GM12878 (cell line): ENCODE measurements at regions not wholly inside any gene's neighbourhood (a gene's known extent, or its start where the extent isn't known, plus 50 kb on each side); places are given as distances from the start of the nearest gene placed in this dataset.

ENCODE experiments used
- CREB1 ChIP-seq: IDR thresholded peaks from 2 replicates; pipeline ENCODE4 v1.6.1; 2012; ENCODE audit warnings: low read depth, mild to moderate bottlenecking, inconsistent platforms
- PAX8 ChIP-seq: fragments of 450-650 bp; IDR thresholded peaks from 2 replicates; pipeline ENCODE4 v1.6.1; 2017; ENCODE audit warnings: mild to moderate bottlenecking, moderate library complexity
- SREBF2 ChIP-seq: IDR thresholded peaks from 2 replicates; pipeline ENCODE4 v1.6.1; 2012; ENCODE audit warnings: mild to moderate bottlenecking, low read length
- SRF ChIP-seq, 2 experiments: IDR thresholded peaks; 2 replicates each; pipeline ENCODE4 v1.6.1; 2011; ENCODE audit warnings: low read depth in 2 of 2, low read length in 2 of 2, mild to moderate bottlenecking in 1 of 2, moderate library complexity in 1 of 2
- TCF7 ChIP-seq: IDR thresholded peaks from 2 replicates; pipeline ENCODE4 v1.6.1; 2014; ENCODE audit warnings: antibody characterized with exemption, borderline replicate concordance
- TF ChIP-seq, protein P1 (sequence below): IDR thresholded peaks from 2 replicates; pipeline ENCODE4 v1.6.1; 2012; ENCODE audit warnings: improper control_type of control experiment, low read depth, low read length; ENCODE audit not compliant: insufficient replicate concordance
- TF ChIP-seq, protein P2 (sequence below): fragments of 450-650 bp; IDR thresholded peaks from 2 replicates; pipeline ENCODE4 v1.6.1; 2014; ENCODE audit warnings: mild to moderate bottlenecking
- TF ChIP-seq, protein P3 (sequence below): fragments of 450-650 bp; formaldehyde crosslinking; IDR thresholded peaks from 2 replicates; pipeline ENCODE4 v1.4.0; 2020; ENCODE audit warnings: mild to moderate bottlenecking, moderate library complexity

DNA sequence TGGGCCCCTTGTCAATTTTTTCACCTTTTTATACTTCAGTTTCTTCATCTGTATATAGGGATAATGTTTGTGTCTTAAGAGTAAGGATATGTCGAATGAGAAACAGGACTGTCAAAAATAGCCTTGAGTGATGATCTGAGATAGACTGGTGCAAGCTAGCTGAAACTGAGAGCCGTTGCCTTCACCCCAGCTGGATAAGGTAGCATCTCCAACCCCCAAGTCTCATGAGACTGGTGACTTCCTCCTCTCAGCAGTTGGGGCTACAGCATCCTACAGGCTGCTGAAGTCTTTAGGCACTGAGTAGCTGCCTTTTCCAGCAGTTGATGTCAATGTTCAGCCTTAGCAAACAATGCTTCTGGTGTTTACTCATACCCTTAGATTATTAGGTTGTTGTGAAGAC lies 330.2 kb downstream of the OSTF1 start (continued):
- TF ChIP-seq, protein P1, sequence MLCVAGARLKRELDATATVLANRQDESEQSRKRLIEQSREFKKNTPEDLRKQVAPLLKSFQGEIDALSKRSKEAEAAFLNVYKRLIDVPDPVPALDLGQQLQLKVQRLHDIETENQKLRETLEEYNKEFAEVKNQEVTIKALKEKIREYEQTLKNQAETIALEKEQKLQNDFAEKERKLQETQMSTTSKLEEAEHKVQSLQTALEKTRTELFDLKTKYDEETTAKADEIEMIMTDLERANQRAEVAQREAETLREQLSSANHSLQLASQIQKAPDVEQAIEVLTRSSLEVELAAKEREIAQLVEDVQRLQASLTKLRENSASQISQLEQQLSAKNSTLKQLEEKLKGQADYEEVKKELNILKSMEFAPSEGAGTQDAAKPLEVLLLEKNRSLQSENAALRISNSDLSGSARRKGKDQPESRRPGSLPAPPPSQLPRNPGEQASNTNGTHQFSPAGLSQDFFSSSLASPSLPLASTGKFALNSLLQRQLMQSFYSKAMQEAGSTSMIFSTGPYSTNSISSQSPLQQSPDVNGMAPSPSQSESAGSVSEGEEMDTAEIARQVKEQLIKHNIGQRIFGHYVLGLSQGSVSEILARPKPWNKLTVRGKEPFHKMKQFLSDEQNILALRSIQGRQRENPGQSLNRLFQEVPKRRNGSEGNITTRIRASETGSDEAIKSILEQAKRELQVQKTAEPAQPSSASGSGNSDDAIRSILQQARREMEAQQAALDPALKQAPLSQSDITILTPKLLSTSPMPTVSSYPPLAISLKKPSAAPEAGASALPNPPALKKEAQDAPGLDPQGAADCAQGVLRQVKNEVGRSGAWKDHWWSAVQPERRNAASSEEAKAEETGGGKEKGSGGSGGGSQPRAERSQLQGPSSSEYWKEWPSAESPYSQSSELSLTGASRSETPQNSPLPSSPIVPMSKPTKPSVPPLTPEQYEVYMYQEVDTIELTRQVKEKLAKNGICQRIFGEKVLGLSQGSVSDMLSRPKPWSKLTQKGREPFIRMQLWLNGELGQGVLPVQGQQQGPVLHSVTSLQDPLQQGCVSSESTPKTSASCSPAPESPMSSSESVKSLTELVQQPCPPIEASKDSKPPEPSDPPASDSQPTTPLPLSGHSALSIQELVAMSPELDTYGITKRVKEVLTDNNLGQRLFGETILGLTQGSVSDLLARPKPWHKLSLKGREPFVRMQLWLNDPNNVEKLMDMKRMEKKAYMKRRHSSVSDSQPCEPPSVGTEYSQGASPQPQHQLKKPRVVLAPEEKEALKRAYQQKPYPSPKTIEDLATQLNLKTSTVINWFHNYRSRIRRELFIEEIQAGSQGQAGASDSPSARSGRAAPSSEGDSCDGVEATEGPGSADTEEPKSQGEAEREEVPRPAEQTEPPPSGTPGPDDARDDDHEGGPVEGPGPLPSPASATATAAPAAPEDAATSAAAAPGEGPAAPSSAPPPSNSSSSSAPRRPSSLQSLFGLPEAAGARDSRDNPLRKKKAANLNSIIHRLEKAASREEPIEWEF = no peak
- TF ChIP-seq SREBF2 = no peak
- no peak for TF ChIP-seq PAX8
- no peak for TF ChIP-seq CREB1
- TF ChIP-seq, protein P2, sequence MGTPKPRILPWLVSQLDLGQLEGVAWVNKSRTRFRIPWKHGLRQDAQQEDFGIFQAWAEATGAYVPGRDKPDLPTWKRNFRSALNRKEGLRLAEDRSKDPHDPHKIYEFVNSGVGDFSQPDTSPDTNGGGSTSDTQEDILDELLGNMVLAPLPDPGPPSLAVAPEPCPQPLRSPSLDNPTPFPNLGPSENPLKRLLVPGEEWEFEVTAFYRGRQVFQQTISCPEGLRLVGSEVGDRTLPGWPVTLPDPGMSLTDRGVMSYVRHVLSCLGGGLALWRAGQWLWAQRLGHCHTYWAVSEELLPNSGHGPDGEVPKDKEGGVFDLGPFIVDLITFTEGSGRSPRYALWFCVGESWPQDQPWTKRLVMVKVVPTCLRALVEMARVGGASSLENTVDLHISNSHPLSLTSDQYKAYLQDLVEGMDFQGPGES = no peak
- no peak for TF ChIP-seq TCF7
- TF ChIP-seq, protein P3, sequence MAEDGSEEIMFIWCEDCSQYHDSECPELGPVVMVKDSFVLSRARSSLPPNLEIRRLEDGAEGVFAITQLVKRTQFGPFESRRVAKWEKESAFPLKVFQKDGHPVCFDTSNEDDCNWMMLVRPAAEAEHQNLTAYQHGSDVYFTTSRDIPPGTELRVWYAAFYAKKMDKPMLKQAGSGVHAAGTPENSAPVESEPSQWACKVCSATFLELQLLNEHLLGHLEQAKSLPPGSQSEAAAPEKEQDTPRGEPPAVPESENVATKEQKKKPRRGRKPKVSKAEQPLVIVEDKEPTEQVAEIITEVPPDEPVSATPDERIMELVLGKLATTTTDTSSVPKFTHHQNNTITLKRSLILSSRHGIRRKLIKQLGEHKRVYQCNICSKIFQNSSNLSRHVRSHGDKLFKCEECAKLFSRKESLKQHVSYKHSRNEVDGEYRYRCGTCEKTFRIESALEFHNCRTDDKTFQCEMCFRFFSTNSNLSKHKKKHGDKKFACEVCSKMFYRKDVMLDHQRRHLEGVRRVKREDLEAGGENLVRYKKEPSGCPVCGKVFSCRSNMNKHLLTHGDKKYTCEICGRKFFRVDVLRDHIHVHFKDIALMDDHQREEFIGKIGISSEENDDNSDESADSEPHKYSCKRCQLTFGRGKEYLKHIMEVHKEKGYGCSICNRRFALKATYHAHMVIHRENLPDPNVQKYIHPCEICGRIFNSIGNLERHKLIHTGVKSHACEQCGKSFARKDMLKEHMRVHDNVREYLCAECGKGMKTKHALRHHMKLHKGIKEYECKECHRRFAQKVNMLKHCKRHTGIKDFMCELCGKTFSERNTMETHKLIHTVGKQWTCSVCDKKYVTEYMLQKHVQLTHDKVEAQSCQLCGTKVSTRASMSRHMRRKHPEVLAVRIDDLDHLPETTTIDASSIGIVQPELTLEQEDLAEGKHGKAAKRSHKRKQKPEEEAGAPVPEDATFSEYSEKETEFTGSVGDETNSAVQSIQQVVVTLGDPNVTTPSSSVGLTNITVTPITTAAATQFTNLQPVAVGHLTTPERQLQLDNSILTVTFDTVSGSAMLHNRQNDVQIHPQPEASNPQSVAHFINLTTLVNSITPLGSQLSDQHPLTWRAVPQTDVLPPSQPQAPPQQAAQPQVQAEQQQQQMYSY (CRISPR knock-in tag) = no peak
- no peak for TF ChIP-seq SRF (IDR thresholded peaks at IDR 0.05; ENCODE audit: low read depth in 2 of 2, low read length in 2 of 2)
